ENCODE measurements at regions not wholly inside any gene's neighbourhood (a gene's known extent, or its start where the extent isn't known, plus 50 kb on each side); places are given as distances from the start of the nearest gene placed in this dataset.

DNA sequence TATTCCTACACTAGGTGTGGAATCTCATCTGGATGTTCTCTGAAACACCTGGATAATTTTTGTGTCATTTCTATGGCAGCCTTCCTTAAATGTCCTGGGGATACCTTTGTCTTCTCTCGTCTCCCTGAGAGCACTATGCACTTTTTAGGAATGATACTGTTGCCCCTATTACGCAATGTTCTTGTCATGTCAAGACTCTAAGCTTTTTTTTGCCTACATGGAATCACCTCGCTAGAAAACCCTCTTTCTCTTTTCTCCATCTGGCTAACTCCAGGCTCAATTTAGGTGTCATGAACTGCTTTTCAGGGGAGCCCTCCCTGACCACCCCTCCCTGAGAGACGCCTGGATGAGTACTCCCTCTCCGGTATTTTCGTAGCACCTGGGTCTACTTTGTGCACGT is 81.3 kb downstream of the SOX2 start:
- no peaks in the 10 kb centered on the region for H3K9me1 ChIP-seq (replicated peaks; ENCODE audit: control insufficient read depth, extremely low read depth, insufficient read depth, low read length)
- no peak for DNase-seq (ENCODE audit: low read depth, low spot score)
- CTCF ChIA-PET: no interaction called here
- intact Hi-C loops (cut with micrococcal nuclease): no loop called here
- H3K4me2 ChIP-seq (ENCODE audit: insufficient read depth, low read length): no peak overlapping the region
- no peak overlapping the region for H3K9ac ChIP-seq (replicated peaks; ENCODE audit: extremely low read depth, insufficient read depth, low read length)
- POLR2A ChIA-PET: no interaction called here
- H3K4me3 ChIP-seq (replicated peaks in 1 of 3; ENCODE audit: insufficient read depth in 1 of 3, low read depth in 1 of 3, low read length in 3 of 3): no peak overlapping the region
- no peaks in the 10 kb centered on the region for H3K79me2 ChIP-seq (ENCODE audit: control insufficient read depth, insufficient read depth, low read length)
- H3K9me3 ChIP-seq (replicated peaks; ENCODE audit: control insufficient read depth, insufficient read depth, low read length): no peaks in the 10 kb centered on the region
- no peaks in the 10 kb centered on the region for H3K4me1 ChIP-seq (ENCODE audit: control insufficient read depth, extremely low read depth, insufficient read depth, low read length)
- BruUV-seq (replicated peaks): no TSS peak
- TF ChIP-seq, protein P1, sequence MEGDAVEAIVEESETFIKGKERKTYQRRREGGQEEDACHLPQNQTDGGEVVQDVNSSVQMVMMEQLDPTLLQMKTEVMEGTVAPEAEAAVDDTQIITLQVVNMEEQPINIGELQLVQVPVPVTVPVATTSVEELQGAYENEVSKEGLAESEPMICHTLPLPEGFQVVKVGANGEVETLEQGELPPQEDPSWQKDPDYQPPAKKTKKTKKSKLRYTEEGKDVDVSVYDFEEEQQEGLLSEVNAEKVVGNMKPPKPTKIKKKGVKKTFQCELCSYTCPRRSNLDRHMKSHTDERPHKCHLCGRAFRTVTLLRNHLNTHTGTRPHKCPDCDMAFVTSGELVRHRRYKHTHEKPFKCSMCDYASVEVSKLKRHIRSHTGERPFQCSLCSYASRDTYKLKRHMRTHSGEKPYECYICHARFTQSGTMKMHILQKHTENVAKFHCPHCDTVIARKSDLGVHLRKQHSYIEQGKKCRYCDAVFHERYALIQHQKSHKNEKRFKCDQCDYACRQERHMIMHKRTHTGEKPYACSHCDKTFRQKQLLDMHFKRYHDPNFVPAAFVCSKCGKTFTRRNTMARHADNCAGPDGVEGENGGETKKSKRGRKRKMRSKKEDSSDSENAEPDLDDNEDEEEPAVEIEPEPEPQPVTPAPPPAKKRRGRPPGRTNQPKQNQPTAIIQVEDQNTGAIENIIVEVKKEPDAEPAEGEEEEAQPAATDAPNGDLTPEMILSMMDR (IDR thresholded peaks at IDR 0.05; ENCODE audit: extremely low read depth in 1 of 2, insufficient read depth in 1 of 2, low read depth in 1 of 2, low read length in 2 of 2): no peak
- TF ChIP-seq GATA2 (IDR thresholded peaks at IDR 0.05; ENCODE audit: insufficient read depth, insufficient read length, low read depth, low read length): no peak
- no peak for TF ChIP-seq MYC (IDR thresholded peaks at IDR 0.05; ENCODE audit: low read depth, low read length)
- no peak for TF ChIP-seq EZH2 (IDR thresholded peaks at IDR 0.05; ENCODE audit: borderline replicate concordance, low read depth, low read length, severe bottlenecking)
- no peak for TF ChIP-seq FOS (IDR thresholded peaks at IDR 0.05; ENCODE audit: borderline replicate concordance, insufficient read depth, low read length)
- TF ChIP-seq POLR2A (IDR thresholded peaks at IDR 0.05; ENCODE audit: low read depth, low read length): no peak
- TF ChIP-seq, protein P2, sequence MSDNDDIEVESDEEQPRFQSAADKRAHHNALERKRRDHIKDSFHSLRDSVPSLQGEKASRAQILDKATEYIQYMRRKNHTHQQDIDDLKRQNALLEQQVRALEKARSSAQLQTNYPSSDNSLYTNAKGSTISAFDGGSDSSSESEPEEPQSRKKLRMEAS (IDR thresholded peaks at IDR 0.05; ENCODE audit: insufficient read depth, insufficient read length): no peak
- TF ChIP-seq POLR2AphosphoS5 (IDR thresholded peaks at IDR 0.05; ENCODE audit: insufficient read depth, low read depth, low read length): no peak
- TF ChIP-seq JUN (IDR thresholded peaks at IDR 0.05; ENCODE audit: borderline replicate concordance, insufficient read depth, insufficient read length, low read depth): no peak
- H3K27me3 ChIP-seq (ENCODE audit: control insufficient read depth in 2 of 2, insufficient read depth in 2 of 2, low read length in 2 of 2): no peaks in the 10 kb centered on the region
- dilution Hi-C loops (cut with MboI; ENCODE audit: extremely low pct_ligation_motif_present, low sequenced_read_pairs): no loop called here
- H3K27ac ChIP-seq (ENCODE audit: insufficient read depth, low read depth, low read length): no peak overlapping the region
- FAIRE-seq: no peak
- H2AFZ ChIP-seq (ENCODE audit: low read depth, low read length): no peak overlapping the region
- no peaks in the 10 kb centered on the region for H3K36me3 ChIP-seq (ENCODE audit: control insufficient read depth in 2 of 2, extremely low read depth in 1 of 2, insufficient read depth in 2 of 2, low read length in 2 of 2)
- no peaks in the 10 kb centered on the region for H4K20me1 ChIP-seq (replicated peaks; ENCODE audit: control insufficient read depth, extremely low read depth, insufficient read depth, low read length)
